Suprapubic skin (tissue), 4 donors: ENCODE measurements at regions not wholly inside any gene's neighbourhood (a gene's known extent, or its start where the extent isn't known, plus 50 kb on each side); places are given as distances from the start of the nearest gene placed in this dataset.
"Not testable (repeated sequence)": the region's sequence is repeated elsewhere in the genome, so short reads cannot be mapped to it uniquely, and the experiment has no call there.

Experiments used
- EP300 ChIP-seq: sonication (generic); formaldehyde crosslinking; IDR thresholded peaks from one replicate; pipeline ENCODE4 v1.6.1; 2017; ENCODE audit warnings: antibody characterized with exemption
- POLR2A ChIP-seq, 2 donors: fragments of 450-650 bp; IDR thresholded peaks; one replicate each; pipeline ENCODE4 v1.6.1; 2017; ENCODE audit warnings: antibody characterized with exemption in 2 of 2, mild to moderate bottlenecking in 2 of 2, moderate library complexity in 2 of 2
- POLR2AphosphoS5 ChIP-seq, 3 donors: sonication (generic); formaldehyde crosslinking; IDR thresholded peaks; one replicate each; pipeline ENCODE4 v1.6.1; 2017; ENCODE audit warnings: antibody characterized with exemption in 3 of 3
- TF ChIP-seq, protein P1 (sequence below), 2 donors: fragments of 200-600 bp in 1 of 2; fragments of 450-650 bp in 1 of 2; sonication (generic) in 1 of 2; IDR thresholded peaks; one replicate each; pipeline ENCODE4 v1.5.1; 2016 to 2019; ENCODE audit warnings: antibody characterized with exemption in 2 of 2, mild to moderate bottlenecking in 1 of 2, moderate library complexity in 1 of 2

DNA sequence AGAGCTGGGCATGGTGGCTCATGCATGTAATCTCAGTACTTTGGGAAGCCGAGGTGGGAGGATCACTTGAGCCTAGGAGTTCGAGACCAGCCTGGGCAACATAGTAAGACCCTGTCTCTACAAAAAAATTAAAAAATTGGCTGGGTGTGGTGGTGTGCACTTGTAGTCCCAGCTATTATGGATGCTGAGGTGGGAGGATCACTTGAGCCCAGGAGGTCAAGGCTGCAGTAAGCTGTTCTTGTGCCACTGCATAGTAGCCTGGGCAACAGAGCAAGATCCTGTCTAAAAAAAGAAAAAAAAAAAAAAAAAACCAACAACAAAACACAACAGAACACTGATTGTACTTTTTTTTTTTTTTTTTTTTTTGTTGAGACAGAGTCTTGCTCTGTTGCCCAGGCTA is 74.0 kb upstream of the PSMA6 start:
- TF ChIP-seq POLR2A (IDR thresholded peaks at IDR 0.05); EP300; POLR2AphosphoS5 (IDR thresholded peaks at IDR 0.05): not testable (repeated sequence)
- TF ChIP-seq, protein P1, sequence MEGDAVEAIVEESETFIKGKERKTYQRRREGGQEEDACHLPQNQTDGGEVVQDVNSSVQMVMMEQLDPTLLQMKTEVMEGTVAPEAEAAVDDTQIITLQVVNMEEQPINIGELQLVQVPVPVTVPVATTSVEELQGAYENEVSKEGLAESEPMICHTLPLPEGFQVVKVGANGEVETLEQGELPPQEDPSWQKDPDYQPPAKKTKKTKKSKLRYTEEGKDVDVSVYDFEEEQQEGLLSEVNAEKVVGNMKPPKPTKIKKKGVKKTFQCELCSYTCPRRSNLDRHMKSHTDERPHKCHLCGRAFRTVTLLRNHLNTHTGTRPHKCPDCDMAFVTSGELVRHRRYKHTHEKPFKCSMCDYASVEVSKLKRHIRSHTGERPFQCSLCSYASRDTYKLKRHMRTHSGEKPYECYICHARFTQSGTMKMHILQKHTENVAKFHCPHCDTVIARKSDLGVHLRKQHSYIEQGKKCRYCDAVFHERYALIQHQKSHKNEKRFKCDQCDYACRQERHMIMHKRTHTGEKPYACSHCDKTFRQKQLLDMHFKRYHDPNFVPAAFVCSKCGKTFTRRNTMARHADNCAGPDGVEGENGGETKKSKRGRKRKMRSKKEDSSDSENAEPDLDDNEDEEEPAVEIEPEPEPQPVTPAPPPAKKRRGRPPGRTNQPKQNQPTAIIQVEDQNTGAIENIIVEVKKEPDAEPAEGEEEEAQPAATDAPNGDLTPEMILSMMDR (IDR thresholded peaks at IDR 0.05) = not testable (repeated sequence)
